ENCODE measurements at regions not wholly inside any gene's neighbourhood (a gene's known extent, or its start where the extent isn't known, plus 50 kb on each side); places are given as distances from the start of the nearest gene placed in this dataset.

DNA sequence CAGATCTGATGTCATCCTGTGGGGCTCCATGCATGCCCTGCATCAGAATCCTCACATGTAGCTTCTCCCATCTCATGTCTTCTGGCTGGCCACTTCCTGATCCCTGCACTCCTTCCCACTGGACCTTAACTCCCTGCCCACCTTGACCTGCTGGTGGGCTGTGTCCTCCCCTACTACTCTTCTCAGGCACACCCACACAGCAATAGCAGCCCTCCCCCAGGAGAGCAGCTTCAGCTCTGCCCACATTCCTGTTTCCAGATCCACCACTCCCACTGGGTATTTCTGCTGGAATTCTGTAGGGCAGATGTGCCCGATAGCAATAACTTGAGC lies 137.0 kb upstream of the HS6ST1 start:
- Histone ChIP-seq H3K27ac (no peak overlapping the region), H3K27me3 (replicated peaks) (no peaks in the 10 kb centered on the region), H3K4me3 (ENCODE audit: low read depth, low read length) (no peak overlapping the region), H3K36me3 (replicated peaks) (no peaks in the 10 kb centered on the region)
- in situ Hi-C loops (cut with HindIII; ENCODE audit: low pct_ligation_motif_present, low sequenced_read_pairs): no loop called here
- DNase-seq: no peak
- no peak for TF ChIP-seq CTCF (IDR thresholded peaks at IDR 0.05; ENCODE audit: low read depth, low read length, missing control alignments)

GRCh38 chr2:128456281-128456680 lies 137.6 kb upstream of the HS6ST1 start:
- Histone ChIP-seq H3K36me3 (replicated peaks) (no peaks in the 10 kb centered on the region), H3K27me3 (replicated peaks) (no peaks in the 10 kb centered on the region), H3K4me3 (ENCODE audit: low read depth, low read length) (no peak overlapping the region), H3K27ac (no peak overlapping the region)
- TF ChIP-seq CTCF (IDR thresholded peaks at IDR 0.05; ENCODE audit: low read depth, low read length, missing control alignments): no peak
- in situ Hi-C loops (cut with HindIII; ENCODE audit: low pct_ligation_motif_present, low sequenced_read_pairs): no loop called here
- no peak for DNase-seq

DNA sequence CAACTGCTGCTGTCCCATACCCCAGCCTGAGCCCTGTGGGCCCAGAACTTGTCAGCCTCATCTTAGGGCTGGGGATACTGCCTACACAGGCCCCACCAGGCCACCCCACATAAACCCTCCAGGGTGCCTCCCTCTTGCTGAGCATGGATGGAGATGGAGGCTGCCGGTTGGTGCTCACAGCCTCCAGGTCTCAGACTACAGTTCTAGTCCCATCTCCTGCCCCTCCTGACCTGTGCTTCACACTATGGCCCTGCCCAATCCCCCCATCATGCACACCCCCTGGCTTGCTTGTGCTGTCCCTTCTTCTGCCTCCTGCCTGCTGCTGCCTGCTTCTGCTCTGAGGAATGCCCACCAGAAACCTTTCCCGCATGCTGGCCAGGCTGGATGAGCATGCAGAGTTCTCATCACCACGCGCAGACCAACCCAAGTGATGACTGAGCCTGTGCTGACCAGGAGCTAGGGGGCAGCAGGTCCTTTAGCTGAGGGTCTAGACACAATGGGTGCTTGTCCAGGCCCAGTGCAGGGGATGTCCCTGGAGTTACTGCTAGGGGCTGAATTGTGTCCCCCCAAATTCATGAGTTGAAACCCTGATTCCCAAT lies 138.4 kb upstream of the HS6ST1 start:
- in situ Hi-C loops (cut with HindIII; ENCODE audit: low pct_ligation_motif_present, low sequenced_read_pairs): no loop called here
- Histone ChIP-seq H3K4me3 (ENCODE audit: low read depth, low read length) (no peak overlapping the region), H3K27ac (no peak overlapping the region), H3K36me3 (replicated peaks) (no peaks in the 10 kb centered on the region), H3K27me3 (replicated peaks) (no peaks in the 10 kb centered on the region)
- no peak for TF ChIP-seq CTCF (IDR thresholded peaks at IDR 0.05; ENCODE audit: low read depth, low read length, missing control alignments)
- no peak for DNase-seq

GRCh38 chr2:128457716-128458115 lies 139.0 kb upstream of the HS6ST1 start:
- in situ Hi-C loops (cut with HindIII; ENCODE audit: low pct_ligation_motif_present, low sequenced_read_pairs): no loop called here

DNA sequence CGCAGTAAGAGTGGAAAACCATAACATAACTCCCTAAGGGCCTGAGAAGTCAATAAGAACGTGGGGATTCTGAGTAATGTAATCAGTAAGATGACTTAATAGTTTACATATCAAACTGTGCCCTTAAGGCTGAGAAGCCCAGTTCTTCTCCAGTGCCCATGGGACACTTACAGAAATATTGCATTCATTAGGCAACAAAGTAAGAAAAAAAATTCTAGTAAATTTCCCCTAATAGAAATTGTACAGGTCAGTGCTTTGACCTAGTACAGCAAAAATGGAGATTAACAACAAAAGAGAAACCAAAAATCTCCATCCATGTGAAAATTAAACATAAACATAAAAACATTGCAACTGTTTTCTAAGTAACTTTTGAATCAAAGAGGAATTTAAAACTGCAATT lies 139.8 kb upstream of the HS6ST1 start:
- Histone ChIP-seq H3K4me3 (ENCODE audit: low read depth, low read length) (no peak overlapping the region), H3K27ac (no peak overlapping the region), H3K36me3 (replicated peaks) (no peaks in the 10 kb centered on the region), H3K27me3 (replicated peaks) (no peaks in the 10 kb centered on the region)
- TF ChIP-seq CTCF (IDR thresholded peaks at IDR 0.05; ENCODE audit: low read depth, low read length, missing control alignments): no peak
- no peak for DNase-seq
- in situ Hi-C loops (cut with HindIII; ENCODE audit: low pct_ligation_motif_present, low sequenced_read_pairs): no loop called here

More at GRCh38 chr2:128457716-128458115, 139.0 kb upstream of the HS6ST1 start:
- TF ChIP-seq CTCF (IDR thresholded peaks at IDR 0.05; ENCODE audit: low read depth, low read length, missing control alignments): no peak
- Histone ChIP-seq H3K36me3 (replicated peaks) (no peaks in the 10 kb centered on the region), H3K4me3 (ENCODE audit: low read depth, low read length) (no peak overlapping the region), H3K27ac (no peak overlapping the region), H3K27me3 (replicated peaks) (no peaks in the 10 kb centered on the region)
- no peak for DNase-seq

DNA sequence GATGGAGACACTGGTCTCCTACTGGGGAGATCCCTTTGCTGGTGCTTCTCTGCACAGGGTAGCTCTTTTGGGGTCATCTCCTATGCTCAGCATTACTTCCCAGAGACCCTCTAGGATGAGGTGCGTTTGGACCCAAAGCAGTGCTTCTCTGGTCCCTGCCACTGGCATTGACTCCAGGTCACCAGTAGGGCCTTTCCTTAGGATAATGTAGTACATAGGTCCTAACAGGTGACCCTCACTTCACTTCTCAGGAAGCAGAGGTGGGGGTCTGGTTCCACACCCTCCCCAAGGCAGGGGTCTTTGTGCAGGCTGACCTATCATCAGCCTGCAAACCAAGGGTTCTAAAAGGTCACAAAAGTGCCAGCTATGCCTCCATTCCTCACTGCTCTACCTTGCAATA lies 145.8 kb upstream of the HS6ST1 start:
- Histone ChIP-seq H3K4me3 (ENCODE audit: low read depth, low read length) (no peak overlapping the region), H3K36me3 (replicated peaks) (no peaks in the 10 kb centered on the region), H3K27me3 (replicated peaks) (no peaks in the 10 kb centered on the region), H3K27ac (no peak overlapping the region)
- no peak for TF ChIP-seq CTCF (IDR thresholded peaks at IDR 0.05; ENCODE audit: low read depth, low read length, missing control alignments)
- in situ Hi-C loops (cut with HindIII; ENCODE audit: low pct_ligation_motif_present, low sequenced_read_pairs): no loop called here
- no peak for DNase-seq

Data from brain microvascular endothelial cell (primary cell).